ENCODE measurements at regions not wholly inside any gene's neighbourhood (a gene's known extent, or its start where the extent isn't known, plus 50 kb on each side); places are given as distances from the start of the nearest gene placed in this dataset.

GRCh38 chr1:106456832-106457231 lies 599.6 kb upstream of the PRMT6 start:
- intact Hi-C loops (cut with micrococcal nuclease) = no loop called here
- H3K27me3 Mint-ChIP-seq = no peaks in the 10 kb centered on the region
- ChIA-PET CTCF (no interaction called here), POLR2A (no interaction called here)
- ATAC-seq (ENCODE audit: low read depth) (no peak), DNase-seq (no peak)
- H3K9me3 Mint-ChIP-seq = no peaks in the 10 kb centered on the region
- H3K27ac Mint-ChIP-seq = no peak overlapping the region
- no peaks in the 10 kb centered on the region for H3K4me1 Mint-ChIP-seq
- no peak for TF ChIP-seq CTCF (IDR thresholded peaks at IDR 0.05)
- no peaks in the 10 kb centered on the region for H3K36me3 Mint-ChIP-seq (ENCODE audit: low read depth)
- no peak overlapping the region for H3K4me3 Mint-ChIP-seq

GRCh38 chr1:106457368-106457767 lies 599.1 kb upstream of the PRMT6 start:
- intact Hi-C loops (cut with micrococcal nuclease) = no loop called here
- Mint-ChIP-seq H3K9me3 (no peaks in the 10 kb centered on the region), H3K4me1 (no peaks in the 10 kb centered on the region), H3K4me3 (no peak overlapping the region), H3K36me3 (ENCODE audit: low read depth) (no peaks in the 10 kb centered on the region), H3K27me3 (no peaks in the 10 kb centered on the region), H3K27ac (no peak overlapping the region)
- no peak for TF ChIP-seq CTCF (IDR thresholded peaks at IDR 0.05)
- CTCF ChIA-PET = no interaction called here
- POLR2A ChIA-PET = no interaction called here
- no peak for ATAC-seq (ENCODE audit: low read depth)
- DNase-seq = no peak

GRCh38 chr1:106458866-106459265 lies 597.6 kb upstream of the PRMT6 start:
- no peak for DNase-seq
- TF ChIP-seq CTCF (IDR thresholded peaks at IDR 0.05) = no peak
- no peaks in the 10 kb centered on the region for H3K9me3 Mint-ChIP-seq
- no peak overlapping the region for H3K27ac Mint-ChIP-seq
- no peak overlapping the region for H3K4me3 Mint-ChIP-seq
- ChIA-PET POLR2A (no interaction called here), CTCF (no interaction called here)
- H3K36me3 Mint-ChIP-seq (ENCODE audit: low read depth) = no peaks in the 10 kb centered on the region
- intact Hi-C loops (cut with micrococcal nuclease) = no loop called here
- no peak for ATAC-seq (ENCODE audit: low read depth)
- H3K27me3 Mint-ChIP-seq = no peaks in the 10 kb centered on the region
- H3K4me1 Mint-ChIP-seq = no peaks in the 10 kb centered on the region

- H3K27me3 Mint-ChIP-seq = no peaks in the 10 kb centered on the region
- no peak overlapping the region for H3K4me3 Mint-ChIP-seq
- no peaks in the 10 kb centered on the region for H3K36me3 Mint-ChIP-seq (ENCODE audit: low read depth)
- POLR2A ChIA-PET = no interaction called here
- DNase-seq = no peak
- H3K27ac Mint-ChIP-seq = no peak overlapping the region
- no peaks in the 10 kb centered on the region for H3K9me3 Mint-ChIP-seq
- H3K4me1 Mint-ChIP-seq = no peaks in the 10 kb centered on the region
- intact Hi-C loops (cut with micrococcal nuclease) = no loop called here
- CTCF ChIA-PET = no interaction called here
- ATAC-seq (ENCODE audit: low read depth) = no peak
- TF ChIP-seq CTCF (IDR thresholded peaks at IDR 0.05) = no peak
Measured at GRCh38 chr1:106459418-106459817, 597.1 kb upstream of the PRMT6 start.

GRCh38 chr1:106465666-106466065 lies 590.8 kb upstream of the PRMT6 start:
- Mint-ChIP-seq H3K27ac (no peak overlapping the region), H3K27me3 (no peaks in the 10 kb centered on the region), H3K4me3 (no peak overlapping the region), H3K36me3 (ENCODE audit: low read depth) (no peaks in the 10 kb centered on the region), H3K4me1 (no peaks in the 10 kb centered on the region), H3K9me3 (peaks cover 20% of the 10 kb centered on the region)
- ATAC-seq (ENCODE audit: low read depth) (no peak), DNase-seq (no peak)
- ChIA-PET POLR2A (no interaction called here), CTCF (no interaction called here)
- intact Hi-C loops (cut with micrococcal nuclease) = no loop called here
- no peak for TF ChIP-seq CTCF (IDR thresholded peaks at IDR 0.05)

All from activated B cell treated with CpG ODN at 0.5 μM for 24 hours (primary cell).